ENCODE measurements at regions not wholly inside any gene's neighbourhood (a gene's known extent, or its start where the extent isn't known, plus 50 kb on each side); places are given as distances from the start of the nearest gene placed in this dataset.
"Not testable (repeated sequence)": the region's sequence is repeated elsewhere in the genome, so short reads cannot be mapped to it uniquely, and the experiment has no call there.

- not testable (repeated sequence) for H4K20me1 ChIP-seq (ENCODE audit: control insufficient read depth, insufficient read depth, low read depth, low read length); H3K9me2 ChIP-seq (replicated peaks; ENCODE audit: control insufficient read depth, low read length); H3K4me3 ChIP-seq (ENCODE audit: low read length); H3K27ac ChIP-seq (ENCODE audit: low read depth, low read length); H3K9me3 ChIP-seq (ENCODE audit: control insufficient read depth, insufficient read depth, low read length); H3K4me1 ChIP-seq (ENCODE audit: control insufficient read depth, low read length); H3K36me3 ChIP-seq (ENCODE audit: control insufficient read depth, low read length); H3K79me2 ChIP-seq (ENCODE audit: control insufficient read depth, low read length); H3K4me2 ChIP-seq (ENCODE audit: low read length); H3K27me3 ChIP-seq (ENCODE audit: control insufficient read depth, low read length); H3F3A ChIP-seq (ENCODE audit: control insufficient read depth, insufficient read depth)
These were observed 703.3 kb downstream of the TTLL7 start for GRCh38 chr1:83295594-83295993.

GRCh38 chr1:83287391-83287790 is 711.5 kb downstream of the TTLL7 start:
- not testable (repeated sequence) for H3K9me2 ChIP-seq (replicated peaks; ENCODE audit: control insufficient read depth, low read length); H4K20me1 ChIP-seq (ENCODE audit: control insufficient read depth, insufficient read depth, low read depth, low read length); H3K36me3 ChIP-seq (ENCODE audit: control insufficient read depth, low read length); H3K4me3 ChIP-seq (ENCODE audit: low read length); H3K4me2 ChIP-seq (ENCODE audit: low read length); H3K79me2 ChIP-seq (ENCODE audit: control insufficient read depth, low read length); H3K4me1 ChIP-seq (ENCODE audit: control insufficient read depth, low read length); H3F3A ChIP-seq (ENCODE audit: control insufficient read depth, insufficient read depth); H3K9me3 ChIP-seq (ENCODE audit: control insufficient read depth, insufficient read depth, low read length); H3K27ac ChIP-seq (ENCODE audit: low read depth, low read length); H3K27me3 ChIP-seq (ENCODE audit: control insufficient read depth, low read length)

- H3K36me3 ChIP-seq (ENCODE audit: control insufficient read depth, low read length); H3K9me3 ChIP-seq (ENCODE audit: control insufficient read depth, insufficient read depth, low read length); H3K9me2 ChIP-seq (replicated peaks; ENCODE audit: control insufficient read depth, low read length); H3K4me1 ChIP-seq (ENCODE audit: control insufficient read depth, low read length); H3K4me2 ChIP-seq (ENCODE audit: low read length); H3K27me3 ChIP-seq (ENCODE audit: control insufficient read depth, low read length); H3K79me2 ChIP-seq (ENCODE audit: control insufficient read depth, low read length); H3K4me3 ChIP-seq (ENCODE audit: low read length); H4K20me1 ChIP-seq (ENCODE audit: control insufficient read depth, insufficient read depth, low read depth, low read length); H3K27ac ChIP-seq (ENCODE audit: low read depth, low read length); H3F3A ChIP-seq (ENCODE audit: control insufficient read depth, insufficient read depth): not testable (repeated sequence)
These were observed 724.3 kb downstream of the TTLL7 start for GRCh38 chr1:83274656-83275055.

- H3K4me3 ChIP-seq (ENCODE audit: low read length); H3F3A ChIP-seq (ENCODE audit: control insufficient read depth, insufficient read depth); H4K20me1 ChIP-seq (ENCODE audit: control insufficient read depth, insufficient read depth, low read depth, low read length); H3K27ac ChIP-seq (ENCODE audit: low read depth, low read length); H3K79me2 ChIP-seq (ENCODE audit: control insufficient read depth, low read length); H3K4me1 ChIP-seq (ENCODE audit: control insufficient read depth, low read length); H3K9me3 ChIP-seq (ENCODE audit: control insufficient read depth, insufficient read depth, low read length); H3K36me3 ChIP-seq (ENCODE audit: control insufficient read depth, low read length); H3K4me2 ChIP-seq (ENCODE audit: low read length); H3K9me2 ChIP-seq (replicated peaks; ENCODE audit: control insufficient read depth, low read length); H3K27me3 ChIP-seq (ENCODE audit: control insufficient read depth, low read length): not testable (repeated sequence)
These were observed 726.4 kb downstream of the TTLL7 start for GRCh38 chr1:83272484-83272883.

GRCh38 chr1:83271834-83272233 is 727.1 kb downstream of the TTLL7 start:
- not testable (repeated sequence) for H3K36me3 ChIP-seq (ENCODE audit: control insufficient read depth, low read length); H3K4me3 ChIP-seq (ENCODE audit: low read length); H3K79me2 ChIP-seq (ENCODE audit: control insufficient read depth, low read length); H3F3A ChIP-seq (ENCODE audit: control insufficient read depth, insufficient read depth); H4K20me1 ChIP-seq (ENCODE audit: control insufficient read depth, insufficient read depth, low read depth, low read length); H3K9me2 ChIP-seq (replicated peaks; ENCODE audit: control insufficient read depth, low read length); H3K4me2 ChIP-seq (ENCODE audit: low read length); H3K9me3 ChIP-seq (ENCODE audit: control insufficient read depth, insufficient read depth, low read length); H3K27ac ChIP-seq (ENCODE audit: low read depth, low read length); H3K4me1 ChIP-seq (ENCODE audit: control insufficient read depth, low read length); H3K27me3 ChIP-seq (ENCODE audit: control insufficient read depth, low read length)

GRCh38 chr1:83270801-83271200 is 728.1 kb downstream of the TTLL7 start:
- not testable (repeated sequence) for H4K20me1 ChIP-seq (ENCODE audit: control insufficient read depth, insufficient read depth, low read depth, low read length); H3K27ac ChIP-seq (ENCODE audit: low read depth, low read length); H3K27me3 ChIP-seq (ENCODE audit: control insufficient read depth, low read length); H3K9me3 ChIP-seq (ENCODE audit: control insufficient read depth, insufficient read depth, low read length); H3K4me1 ChIP-seq (ENCODE audit: control insufficient read depth, low read length); H3K4me2 ChIP-seq (ENCODE audit: low read length); H3K36me3 ChIP-seq (ENCODE audit: control insufficient read depth, low read length); H3K4me3 ChIP-seq (ENCODE audit: low read length); H3F3A ChIP-seq (ENCODE audit: control insufficient read depth, insufficient read depth); H3K9me2 ChIP-seq (replicated peaks; ENCODE audit: control insufficient read depth, low read length); H3K79me2 ChIP-seq (ENCODE audit: control insufficient read depth, low read length)

GRCh38 chr1:83263808-83264207 is 735.1 kb downstream of the TTLL7 start:
- H3K9me3 ChIP-seq (ENCODE audit: control insufficient read depth, insufficient read depth, low read length); H3K36me3 ChIP-seq (ENCODE audit: control insufficient read depth, low read length); H3K79me2 ChIP-seq (ENCODE audit: control insufficient read depth, low read length); H3K27ac ChIP-seq (ENCODE audit: low read depth, low read length); H3K4me3 ChIP-seq (ENCODE audit: low read length); H3K4me2 ChIP-seq (ENCODE audit: low read length); H3F3A ChIP-seq (ENCODE audit: control insufficient read depth, insufficient read depth); H3K27me3 ChIP-seq (ENCODE audit: control insufficient read depth, low read length); H4K20me1 ChIP-seq (ENCODE audit: control insufficient read depth, insufficient read depth, low read depth, low read length); H3K9me2 ChIP-seq (replicated peaks; ENCODE audit: control insufficient read depth, low read length); H3K4me1 ChIP-seq (ENCODE audit: control insufficient read depth, low read length): not testable (repeated sequence)

GRCh38 chr1:83251687-83252086 is 747.2 kb downstream of the TTLL7 start:
- not testable (repeated sequence) for H3K27ac ChIP-seq (ENCODE audit: low read depth, low read length); H3K4me1 ChIP-seq (ENCODE audit: control insufficient read depth, low read length); H3K4me3 ChIP-seq (ENCODE audit: low read length); H3K9me2 ChIP-seq (replicated peaks; ENCODE audit: control insufficient read depth, low read length); H4K20me1 ChIP-seq (ENCODE audit: control insufficient read depth, insufficient read depth, low read depth, low read length); H3K36me3 ChIP-seq (ENCODE audit: control insufficient read depth, low read length); H3K4me2 ChIP-seq (ENCODE audit: low read length); H3K79me2 ChIP-seq (ENCODE audit: control insufficient read depth, low read length); H3K27me3 ChIP-seq (ENCODE audit: control insufficient read depth, low read length); H3K9me3 ChIP-seq (ENCODE audit: control insufficient read depth, insufficient read depth, low read length); H3F3A ChIP-seq (ENCODE audit: control insufficient read depth, insufficient read depth)

GRCh38 chr1:83246780-83247179 is 752.2 kb downstream of the TTLL7 start:
- H3K79me2 ChIP-seq (ENCODE audit: control insufficient read depth, low read length); H3F3A ChIP-seq (ENCODE audit: control insufficient read depth, insufficient read depth); H3K4me2 ChIP-seq (ENCODE audit: low read length); H3K27ac ChIP-seq (ENCODE audit: low read depth, low read length); H4K20me1 ChIP-seq (ENCODE audit: control insufficient read depth, insufficient read depth, low read depth, low read length); H3K4me1 ChIP-seq (ENCODE audit: control insufficient read depth, low read length); H3K9me2 ChIP-seq (replicated peaks; ENCODE audit: control insufficient read depth, low read length); H3K36me3 ChIP-seq (ENCODE audit: control insufficient read depth, low read length); H3K4me3 ChIP-seq (ENCODE audit: low read length); H3K27me3 ChIP-seq (ENCODE audit: control insufficient read depth, low read length); H3K9me3 ChIP-seq (ENCODE audit: control insufficient read depth, insufficient read depth, low read length): not testable (repeated sequence)
